ENCODE measurements at regions not wholly inside any gene's neighbourhood (a gene's known extent, or its start where the extent isn't known, plus 50 kb on each side); places are given as distances from the start of the nearest gene placed in this dataset.

GRCh38 chr6:168218785-168219566 is 100.6 kb downstream of the DACT2 start:
- no peaks in the 10 kb centered on the region for H3K9me3 ChIP-seq
- H3K27ac ChIP-seq (ENCODE audit: low read length) = no peak overlapping the region
- ChIA-PET POLR2A (no interaction called here), CTCF (no interaction called here)
- H3K27me3 ChIP-seq (replicated peaks in 1 of 2; ENCODE audit: control insufficient read depth in 2 of 2, extremely low read depth in 1 of 2, insufficient read depth in 2 of 2, low read length in 1 of 2) = peaks cover 0 to 16% of the 10 kb centered on the region in 2 experiments
- Mint-ChIP-seq H3K4me3 (no peak overlapping the region), H3K9me3 (no peaks in the 10 kb centered on the region), H3K27ac (no peak overlapping the region), H3K4me1 (no peaks in the 10 kb centered on the region), H3K27me3 (peaks cover 2 to 5% of the 10 kb centered on the region in 2 donors), H3K36me3 (no peaks in the 10 kb centered on the region)
- DNase-seq (no peak), ATAC-seq (replicated peaks in 1 of 4) (no peak)
- H3K36me3 ChIP-seq (ENCODE audit: control insufficient read depth in 2 of 2, extremely low read depth in 1 of 2, insufficient read depth in 1 of 2, low read length in 1 of 2) = no peaks in the 10 kb centered on the region
- H3K4me1 ChIP-seq (ENCODE audit: control insufficient read depth in 1 of 2, extremely low read depth in 1 of 2, insufficient read depth in 2 of 2, low read length in 2 of 2) = no peaks in the 10 kb centered on the region
- WGBS (ENCODE audit: insufficient coverage) = 67% methylated on average over 6 of the region's 12 CpGs
- no peak overlapping the region for H3K4me3 ChIP-seq (ENCODE audit: control insufficient read depth in 1 of 2, extremely low read depth in 1 of 2, low read length in 1 of 2)

DNA sequence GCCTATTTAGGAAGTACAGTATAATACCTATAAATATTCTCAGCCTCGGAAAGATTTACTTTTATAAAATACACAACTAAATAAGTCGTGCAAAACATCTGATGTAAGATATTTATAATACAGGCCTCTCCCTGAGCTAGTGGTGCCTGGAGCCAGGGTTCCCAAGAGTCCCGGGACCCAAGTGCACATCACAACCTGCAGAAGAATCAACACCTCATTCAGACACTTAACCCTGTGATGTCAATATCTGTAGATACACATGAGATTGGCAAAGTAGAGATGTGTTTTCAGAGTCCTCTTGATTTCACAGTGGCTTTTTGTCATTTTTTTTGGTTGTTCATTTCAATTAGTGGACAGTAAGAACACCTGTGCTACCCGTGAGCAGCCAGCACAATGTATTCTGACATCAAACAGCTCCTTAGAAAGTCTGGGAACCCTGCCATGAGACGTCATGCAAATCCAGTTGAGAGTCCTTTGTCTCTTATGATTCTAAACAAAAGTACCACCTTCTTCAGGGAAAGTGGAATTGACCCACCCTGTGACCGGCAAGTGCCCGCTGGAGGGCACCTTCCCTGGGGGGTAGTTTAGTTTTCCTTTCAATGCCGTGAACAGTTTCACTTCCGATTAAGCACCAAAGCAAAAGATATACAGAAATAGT is 101.6 kb downstream of the DACT2 start:
- Histone ChIP-seq H3K9me3 (no peaks in the 10 kb centered on the region), H3K27me3 (replicated peaks in 1 of 2; ENCODE audit: control insufficient read depth in 2 of 2, extremely low read depth in 1 of 2, insufficient read depth in 2 of 2, low read length in 1 of 2) (peaks cover 0 to 19% of the 10 kb centered on the region in 2 experiments), H3K4me3 (ENCODE audit: control insufficient read depth in 1 of 2, extremely low read depth in 1 of 2, low read length in 1 of 2) (no peak overlapping the region), H3K4me1 (ENCODE audit: control insufficient read depth in 1 of 2, extremely low read depth in 1 of 2, insufficient read depth in 2 of 2, low read length in 2 of 2) (no peaks in the 10 kb centered on the region), H3K36me3 (ENCODE audit: control insufficient read depth in 2 of 2, extremely low read depth in 1 of 2, insufficient read depth in 1 of 2, low read length in 1 of 2) (no peaks in the 10 kb centered on the region), H3K27ac (ENCODE audit: low read length) (no peak overlapping the region)
- Mint-ChIP-seq H3K9me3 (no peaks in the 10 kb centered on the region), H3K4me3 (no peak overlapping the region), H3K27ac (no peak overlapping the region), H3K27me3 (peaks cover 2 to 5% of the 10 kb centered on the region in 2 donors), H3K36me3 (no peaks in the 10 kb centered on the region), H3K4me1 (no peaks in the 10 kb centered on the region)
- DNase-seq = no peak
- ChIA-PET POLR2A (no interaction called here), CTCF (no interaction called here)
- ATAC-seq (replicated peaks in 1 of 4) = no peak
- no CpG with 5 or more reads among the region's 9 CpGs for WGBS (ENCODE audit: insufficient coverage)

DNA sequence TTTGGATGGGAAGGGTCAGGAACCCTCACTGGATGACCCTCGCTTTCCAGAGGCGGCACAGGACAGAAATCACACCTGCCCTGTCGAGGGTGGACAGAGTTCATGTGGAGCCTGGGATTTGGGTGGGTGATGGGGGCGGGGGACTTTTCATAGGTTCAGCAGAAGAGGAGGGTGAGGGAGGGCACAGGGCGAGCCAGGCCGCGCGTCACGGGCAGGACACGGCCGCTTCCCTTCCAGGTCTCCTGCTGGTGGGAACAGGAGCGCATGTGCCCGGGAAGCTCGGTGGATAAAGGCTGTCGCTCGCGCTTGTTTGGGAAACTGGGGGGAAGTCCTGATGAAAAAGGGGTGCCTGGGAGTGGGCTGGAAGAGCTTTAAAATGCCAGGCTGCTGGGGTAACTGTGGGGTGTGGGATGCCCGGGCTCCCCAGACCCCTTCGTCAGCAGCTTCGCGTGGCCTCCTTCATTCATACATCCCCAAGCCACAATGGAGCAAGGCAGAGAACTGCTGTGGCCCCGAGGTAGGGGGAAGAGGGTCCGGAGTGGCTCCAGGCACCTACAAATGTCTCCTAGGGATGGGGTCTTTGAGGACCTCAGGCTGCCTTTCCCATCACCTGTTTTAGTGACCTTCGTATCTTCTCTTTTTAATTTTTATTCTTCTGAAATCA is 102.2 kb downstream of the DACT2 start:
- 83% methylated on average over 12 of the region's 24 CpGs for WGBS (ENCODE audit: insufficient coverage)
- H3K9me3 ChIP-seq = no peaks in the 10 kb centered on the region
- CTCF ChIA-PET = no interaction called here

GRCh38 chr6:168216751-168217191 is 102.8 kb downstream of the DACT2 start:
- H3K4me1 Mint-ChIP-seq = no peaks in the 10 kb centered on the region
- Histone ChIP-seq H3K36me3 (ENCODE audit: control insufficient read depth in 2 of 2, extremely low read depth in 1 of 2, insufficient read depth in 1 of 2, low read length in 1 of 2) (no peaks in the 10 kb centered on the region), H3K27me3 (replicated peaks in 1 of 2; ENCODE audit: control insufficient read depth in 2 of 2, extremely low read depth in 1 of 2, insufficient read depth in 2 of 2, low read length in 1 of 2) (peaks cover 0 to 16% of the 10 kb centered on the region in 2 experiments), H3K4me1 (ENCODE audit: control insufficient read depth in 1 of 2, extremely low read depth in 1 of 2, insufficient read depth in 2 of 2, low read length in 2 of 2) (no peaks in the 10 kb centered on the region), H3K27ac (ENCODE audit: low read length) (no peak overlapping the region), H3K4me3 (ENCODE audit: control insufficient read depth in 1 of 2, extremely low read depth in 1 of 2, low read length in 1 of 2) (no peak overlapping the region), H3K9me3 (no peaks in the 10 kb centered on the region)
- H3K36me3 Mint-ChIP-seq = no peaks in the 10 kb centered on the region
- peaks cover 2 to 5% of the 10 kb centered on the region in 2 donors for H3K27me3 Mint-ChIP-seq
- DNase-seq (no peak), ATAC-seq (replicated peaks in 1 of 4) (no peak)
- H3K4me3 Mint-ChIP-seq = no peak overlapping the region
- ChIA-PET POLR2A (no interaction called here), CTCF (no interaction called here)
- no peak overlapping the region for H3K27ac Mint-ChIP-seq
- WGBS (ENCODE audit: insufficient coverage) = 65% methylated on average over 13 of the region's 16 CpGs
- H3K9me3 Mint-ChIP-seq = no peaks in the 10 kb centered on the region

More for the DNA sequence above, 102.2 kb downstream of the DACT2 start:
- H3K4me3 Mint-ChIP-seq = no peak overlapping the region
- Histone ChIP-seq H3K36me3 (ENCODE audit: control insufficient read depth in 2 of 2, extremely low read depth in 1 of 2, insufficient read depth in 1 of 2, low read length in 1 of 2) (no peaks in the 10 kb centered on the region), H3K27me3 (replicated peaks in 1 of 2; ENCODE audit: control insufficient read depth in 2 of 2, extremely low read depth in 1 of 2, insufficient read depth in 2 of 2, low read length in 1 of 2) (peaks cover 0 to 16% of the 10 kb centered on the region in 2 experiments), H3K27ac (ENCODE audit: low read length) (no peak overlapping the region), H3K4me3 (ENCODE audit: control insufficient read depth in 1 of 2, extremely low read depth in 1 of 2, low read length in 1 of 2) (no peak overlapping the region), H3K4me1 (ENCODE audit: control insufficient read depth in 1 of 2, extremely low read depth in 1 of 2, insufficient read depth in 2 of 2, low read length in 2 of 2) (no peaks in the 10 kb centered on the region)
- H3K4me1 Mint-ChIP-seq = no peaks in the 10 kb centered on the region
- POLR2A ChIA-PET = no interaction called here
- no peak overlapping the region for H3K27ac Mint-ChIP-seq
- H3K27me3 Mint-ChIP-seq = peaks cover 2 to 5% of the 10 kb centered on the region in 2 donors
- DNase-seq (no peak), ATAC-seq (replicated peaks in 1 of 4) (no peak)
- H3K36me3 Mint-ChIP-seq = no peaks in the 10 kb centered on the region
- no peaks in the 10 kb centered on the region for H3K9me3 Mint-ChIP-seq

- ChIA-PET CTCF (no interaction called here), POLR2A (no interaction called here)
- DNase-seq (no peak), ATAC-seq (replicated peaks in 1 of 4) (no peak)
- no peaks in the 10 kb centered on the region for H3K9me3 ChIP-seq
- Mint-ChIP-seq H3K9me3 (no peaks in the 10 kb centered on the region), H3K36me3 (no peaks in the 10 kb centered on the region), H3K27ac (no peak overlapping the region), H3K4me3 (no peak overlapping the region), H3K4me1 (no peaks in the 10 kb centered on the region), H3K27me3 (peaks cover 2 to 5% of the 10 kb centered on the region in 2 donors)
- no peak overlapping the region for H3K27ac ChIP-seq (ENCODE audit: low read length)
- 51% methylated on average over 3 of the region's 6 CpGs for WGBS (ENCODE audit: insufficient coverage)
- no peak overlapping the region for H3K4me3 ChIP-seq (ENCODE audit: control insufficient read depth in 1 of 2, extremely low read depth in 1 of 2, low read length in 1 of 2)
- no peaks in the 10 kb centered on the region for H3K4me1 ChIP-seq (ENCODE audit: control insufficient read depth in 1 of 2, extremely low read depth in 1 of 2, insufficient read depth in 2 of 2, low read length in 2 of 2)
- no peaks in the 10 kb centered on the region for H3K36me3 ChIP-seq (ENCODE audit: control insufficient read depth in 2 of 2, extremely low read depth in 1 of 2, insufficient read depth in 1 of 2, low read length in 1 of 2)
- H3K27me3 ChIP-seq (replicated peaks in 1 of 2; ENCODE audit: control insufficient read depth in 2 of 2, extremely low read depth in 1 of 2, insufficient read depth in 2 of 2, low read length in 1 of 2) = peaks cover 0 to 16% of the 10 kb centered on the region in 2 experiments
Observed at GRCh38 chr6:168216117-168216516, 103.5 kb downstream of the DACT2 start.

DNA sequence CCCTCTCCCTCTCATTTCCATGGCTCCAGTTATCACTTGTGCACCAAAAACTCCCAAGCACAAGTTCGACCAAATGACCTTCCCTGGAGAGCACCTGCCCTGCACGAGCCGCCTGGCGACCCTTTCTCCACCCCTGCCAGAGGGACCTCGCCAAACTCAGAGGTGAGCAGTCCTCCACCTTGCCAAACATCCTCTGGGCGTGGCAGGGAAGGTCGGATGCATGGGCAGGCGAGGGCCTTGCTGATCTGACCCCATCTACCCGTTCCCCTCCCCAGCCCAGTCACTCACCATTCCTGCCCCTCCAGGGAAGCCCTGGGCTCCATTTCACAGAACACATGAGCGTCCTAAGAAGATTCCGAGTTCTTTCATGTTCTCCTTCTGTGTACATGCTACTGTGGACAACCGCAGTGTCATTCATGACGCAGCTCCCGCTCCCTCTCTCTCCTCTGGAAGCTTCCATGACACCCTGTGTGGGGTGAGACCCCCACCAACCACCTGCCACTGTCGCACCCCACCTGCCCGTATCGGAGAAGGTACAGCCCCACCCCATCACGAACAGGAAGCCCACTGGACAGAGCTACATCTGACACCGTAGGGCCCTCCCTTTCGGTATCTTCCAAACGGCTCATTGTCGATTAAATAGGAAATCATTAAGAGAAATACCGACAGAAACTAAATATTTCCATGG is 104.3 kb downstream of the DACT2 start:
- no peak for DNase-seq
- H3K27me3 ChIP-seq (replicated peaks in 1 of 2; ENCODE audit: control insufficient read depth in 2 of 2, extremely low read depth in 1 of 2, insufficient read depth in 2 of 2, low read length in 1 of 2) = peaks cover 0 to 23% of the 10 kb centered on the region in 2 experiments
- H3K27ac ChIP-seq (ENCODE audit: low read length) = no peak overlapping the region
- POLR2A ChIA-PET = no interaction called here
- ATAC-seq (replicated peaks in 1 of 4) = no peak
- H3K9me3 ChIP-seq = no peaks in the 10 kb centered on the region
- H3K4me3 Mint-ChIP-seq = no peak overlapping the region
- CTCF ChIA-PET = no interaction called here
- no peaks in the 10 kb centered on the region for H3K9me3 Mint-ChIP-seq
- H3K27ac Mint-ChIP-seq = no peak overlapping the region
- no peaks in the 10 kb centered on the region for H3K36me3 ChIP-seq (ENCODE audit: control insufficient read depth in 2 of 2, extremely low read depth in 1 of 2, insufficient read depth in 1 of 2, low read length in 1 of 2)
- no peaks in the 10 kb centered on the region for H3K36me3 Mint-ChIP-seq
- WGBS (ENCODE audit: insufficient coverage) = 82% methylated on average over 21 of the region's 23 CpGs
- no peaks in the 10 kb centered on the region for H3K4me1 ChIP-seq (ENCODE audit: control insufficient read depth in 1 of 2, extremely low read depth in 1 of 2, insufficient read depth in 2 of 2, low read length in 2 of 2)
- H3K27me3 Mint-ChIP-seq = peaks cover 2 to 5% of the 10 kb centered on the region in 2 donors
- no peak overlapping the region for H3K4me3 ChIP-seq (ENCODE audit: control insufficient read depth in 1 of 2, extremely low read depth in 1 of 2, low read length in 1 of 2)
- H3K4me1 Mint-ChIP-seq = no peaks in the 10 kb centered on the region

Measured in T-cell (primary cell).